Raji (cell line): ENCODE measurements at regions not wholly inside any gene's neighbourhood (a gene's known extent, or its start where the extent isn't known, plus 50 kb on each side); places are given as distances from the start of the nearest gene placed in this dataset.

Source experiments
- POLR2A ChIP-seq: IDR thresholded peaks from 2 replicates; pipeline ENCODE4 v1.6.1; 2011; ENCODE audit warnings: low read depth, low read length, control low read depth; ENCODE audit not compliant: insufficient read depth

DNA sequence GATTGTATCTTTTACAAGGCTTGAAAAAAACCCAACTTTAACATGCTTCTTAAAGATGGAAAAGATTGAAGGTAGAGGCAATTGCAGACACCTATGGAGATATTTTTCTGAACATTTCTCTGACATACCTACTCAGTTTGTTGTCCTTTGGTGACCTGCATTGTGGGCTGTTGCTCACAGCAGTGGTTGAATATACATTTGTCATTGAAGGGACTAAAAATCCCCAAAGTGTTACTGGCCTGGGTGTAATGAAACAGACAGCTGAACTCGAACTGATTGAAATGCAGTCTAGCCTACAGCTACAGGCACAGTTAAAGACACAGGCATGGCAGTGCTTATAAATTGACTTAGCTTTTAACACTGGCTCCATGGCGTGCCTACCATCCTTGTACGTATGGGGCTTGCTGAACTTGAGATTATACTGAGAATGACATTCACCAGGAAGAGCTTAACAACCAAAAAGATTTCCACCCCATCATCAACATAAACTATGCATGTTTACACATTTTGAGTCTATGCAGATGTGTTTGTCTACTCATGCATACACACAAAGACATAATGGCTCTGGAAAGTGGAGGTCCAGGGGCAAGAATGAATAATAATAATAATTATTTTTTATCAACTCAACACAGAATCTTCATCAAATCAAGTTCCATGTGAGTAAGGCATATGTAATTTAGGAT, 83.2 kb upstream of the NOX3 start:
- TF ChIP-seq POLR2A = no peak

DNA sequence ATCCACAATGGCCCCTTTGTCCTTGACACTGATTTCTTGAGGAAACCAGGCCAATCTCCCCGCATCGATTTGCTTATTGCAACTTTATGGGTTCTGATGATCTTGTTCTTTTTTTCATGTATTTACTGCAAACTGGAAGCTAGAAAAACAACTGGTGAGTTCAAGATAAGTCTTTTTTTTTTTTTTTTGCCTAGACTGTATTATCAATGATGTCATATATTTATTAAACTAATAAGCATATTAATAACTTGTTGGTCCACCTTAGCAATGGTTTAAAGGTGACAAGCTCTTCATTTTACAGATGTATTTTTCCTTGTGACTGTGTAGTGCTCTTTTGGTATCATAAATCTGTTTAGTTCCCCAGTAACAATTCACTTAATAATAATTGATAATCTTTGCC, 79.0 kb upstream of the NOX3 start:
- no peak for TF ChIP-seq POLR2A

DNA sequence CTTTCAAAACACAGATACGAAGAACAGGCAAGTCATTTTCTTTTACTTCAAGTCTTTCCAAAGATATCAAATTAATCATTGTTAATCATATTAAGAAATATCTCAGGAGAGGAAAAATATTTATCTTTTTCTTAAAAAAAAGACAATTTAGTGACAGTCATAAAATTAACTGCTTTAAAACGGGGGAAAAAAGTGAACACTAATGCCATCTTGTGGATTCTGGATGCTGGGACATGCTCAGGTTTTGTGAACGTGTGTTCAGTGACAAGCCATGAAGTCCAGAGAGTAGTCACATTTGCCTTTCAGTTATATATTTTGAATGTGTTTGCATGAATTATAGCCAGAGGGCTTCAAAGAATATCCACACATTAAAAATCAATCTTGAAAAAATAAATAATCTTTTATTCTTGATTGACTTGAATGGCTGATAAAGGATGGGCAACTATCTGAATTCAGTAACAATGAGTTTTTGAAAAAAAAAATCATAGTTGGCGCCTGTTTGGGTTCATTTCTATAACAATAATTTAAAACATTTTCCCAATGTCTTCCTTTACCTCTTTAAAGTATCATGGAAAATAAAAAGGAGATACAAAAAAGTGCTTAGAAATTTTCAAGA, 74.7 kb upstream of the NOX3 start:
- no peak for TF ChIP-seq POLR2A

DNA sequence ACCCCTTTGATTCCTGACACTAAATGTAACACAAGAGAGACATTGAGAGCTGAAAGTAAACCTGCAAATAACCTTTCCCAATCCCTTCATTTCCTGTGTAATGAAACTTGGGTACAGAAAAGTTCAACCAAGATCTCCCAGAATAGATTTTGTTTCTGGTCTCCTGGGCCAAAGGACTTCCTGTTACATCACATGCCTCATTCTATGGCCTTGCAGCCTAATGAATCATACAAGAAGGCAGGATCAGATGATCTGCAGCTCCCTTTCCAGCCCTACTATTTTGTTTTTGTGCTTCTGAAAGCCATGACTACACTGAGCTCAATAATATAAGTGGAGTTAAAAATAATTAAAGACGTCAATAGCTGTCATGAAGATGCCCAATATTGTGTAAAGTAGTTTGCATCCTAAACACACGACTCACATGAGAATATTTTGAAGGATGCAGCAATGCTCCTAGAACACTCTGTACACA, 73.4 kb upstream of the NOX3 start:
- TF ChIP-seq POLR2A = no peak

DNA sequence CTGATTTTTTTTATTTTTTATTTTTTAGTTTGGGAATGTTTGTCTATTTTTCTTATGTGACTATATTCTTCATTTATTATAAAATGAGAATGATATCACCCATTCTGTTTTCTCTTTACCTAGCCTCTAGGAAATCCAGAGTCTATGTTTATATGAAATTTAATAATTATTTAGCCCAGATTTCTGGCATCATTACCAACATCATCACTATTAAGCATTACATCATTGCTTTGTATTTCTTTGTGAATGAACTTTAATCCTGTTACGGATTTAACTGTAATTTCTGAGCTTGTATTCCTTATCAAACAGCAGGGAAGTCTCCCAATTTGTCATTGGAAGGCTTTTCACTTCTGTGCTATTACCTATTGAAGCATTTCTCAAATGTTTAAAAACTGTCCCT, 72.7 kb upstream of the NOX3 start:
- no peak for TF ChIP-seq POLR2A

DNA sequence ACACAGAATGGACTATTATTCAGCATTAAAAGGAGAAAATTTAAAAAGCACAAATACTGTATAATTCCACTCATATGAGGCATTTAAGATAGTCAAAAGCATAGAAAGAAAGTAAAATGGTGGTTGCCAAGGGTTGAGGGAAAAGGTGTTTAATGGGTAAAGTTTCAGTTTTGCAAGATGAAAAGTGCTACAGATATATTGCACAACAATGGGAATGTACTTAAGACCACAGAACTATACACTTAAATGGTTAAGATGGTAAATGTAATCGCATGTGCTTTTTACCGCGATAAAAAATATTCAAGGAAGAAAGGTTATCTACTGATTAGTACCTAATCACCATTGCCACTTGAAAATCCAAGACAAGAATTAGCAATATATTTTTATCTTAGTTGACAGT, 71.8 kb upstream of the NOX3 start:
- no peak for TF ChIP-seq POLR2A

DNA sequence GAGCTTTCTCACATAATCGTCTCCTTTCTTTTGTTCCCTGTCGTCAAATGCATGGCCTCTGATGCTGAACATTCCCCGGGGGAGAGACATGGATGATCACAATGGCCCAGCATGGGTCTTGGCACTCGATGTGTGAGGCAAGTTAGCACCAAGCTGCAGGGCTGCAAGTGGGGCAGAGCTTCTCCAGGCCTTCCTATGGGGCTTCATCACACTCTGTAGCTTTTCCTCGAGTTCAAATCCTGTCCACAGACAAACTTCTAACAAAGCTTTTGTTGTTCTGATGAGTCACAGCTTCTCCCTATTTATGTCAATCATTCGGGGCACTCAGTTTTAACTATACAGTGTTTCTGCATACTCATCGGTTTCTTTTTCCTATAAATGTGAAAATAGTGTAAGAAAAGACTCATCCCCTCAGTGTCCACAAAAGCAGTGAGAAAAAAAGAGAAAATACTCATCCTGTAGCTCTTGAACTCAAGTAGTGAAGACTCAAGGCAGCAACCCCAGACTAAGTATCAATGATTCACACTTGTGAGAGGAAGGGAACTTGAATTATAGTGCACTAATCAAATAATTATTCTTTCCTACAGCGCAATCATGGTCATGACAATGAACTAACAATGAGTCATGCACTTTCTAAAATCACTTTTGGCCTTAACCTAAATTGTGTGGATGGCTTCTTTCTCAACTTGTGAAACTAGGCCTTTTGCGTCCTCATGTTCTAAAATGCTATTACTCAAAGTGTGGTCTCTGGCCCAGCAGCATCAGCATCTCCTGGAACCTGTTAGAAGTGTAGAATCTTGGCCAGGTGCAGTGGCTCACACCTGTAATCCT, 68.4 kb upstream of the NOX3 start:
- TF ChIP-seq POLR2A = no peak

DNA sequence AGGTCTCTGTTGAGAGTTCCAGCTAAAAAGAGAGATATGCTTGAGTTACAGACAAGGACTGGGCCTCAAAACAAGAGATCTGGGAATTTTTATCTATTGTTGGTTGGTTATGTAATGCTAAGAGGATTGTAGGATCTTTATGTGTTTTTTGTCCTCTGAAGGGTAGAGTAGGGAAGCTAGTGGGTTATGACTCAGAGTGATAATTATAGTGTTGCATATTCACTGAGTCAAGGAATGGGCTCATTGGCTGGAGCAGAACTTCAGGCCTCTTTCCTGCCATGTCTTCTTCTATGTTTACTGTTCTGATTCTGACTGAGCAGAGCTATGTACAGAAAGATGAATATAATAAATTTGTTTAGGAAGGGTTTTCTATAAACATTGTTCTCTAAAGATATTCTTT, 66.1 kb upstream of the NOX3 start:
- no peak for TF ChIP-seq POLR2A

DNA sequence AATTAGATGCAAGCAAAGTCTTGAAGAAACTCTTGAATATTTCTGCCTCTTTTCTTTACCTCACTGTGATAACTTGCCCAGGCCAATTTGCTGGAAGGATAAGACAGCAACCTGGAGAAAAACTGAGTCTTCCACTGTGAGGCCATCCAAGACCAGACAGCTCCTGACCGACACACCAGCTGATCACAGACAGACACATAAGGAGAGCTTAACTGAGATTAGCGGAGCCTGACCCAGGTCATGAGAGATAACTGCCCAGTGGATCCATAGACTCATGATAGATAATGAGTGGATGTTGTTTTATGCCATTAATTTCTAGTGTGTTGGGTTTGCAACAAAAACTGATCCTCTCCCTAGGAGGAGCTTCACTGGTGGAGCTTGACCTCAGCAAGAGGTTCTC, 64.4 kb upstream of the NOX3 start:
- TF ChIP-seq POLR2A = no peak

DNA sequence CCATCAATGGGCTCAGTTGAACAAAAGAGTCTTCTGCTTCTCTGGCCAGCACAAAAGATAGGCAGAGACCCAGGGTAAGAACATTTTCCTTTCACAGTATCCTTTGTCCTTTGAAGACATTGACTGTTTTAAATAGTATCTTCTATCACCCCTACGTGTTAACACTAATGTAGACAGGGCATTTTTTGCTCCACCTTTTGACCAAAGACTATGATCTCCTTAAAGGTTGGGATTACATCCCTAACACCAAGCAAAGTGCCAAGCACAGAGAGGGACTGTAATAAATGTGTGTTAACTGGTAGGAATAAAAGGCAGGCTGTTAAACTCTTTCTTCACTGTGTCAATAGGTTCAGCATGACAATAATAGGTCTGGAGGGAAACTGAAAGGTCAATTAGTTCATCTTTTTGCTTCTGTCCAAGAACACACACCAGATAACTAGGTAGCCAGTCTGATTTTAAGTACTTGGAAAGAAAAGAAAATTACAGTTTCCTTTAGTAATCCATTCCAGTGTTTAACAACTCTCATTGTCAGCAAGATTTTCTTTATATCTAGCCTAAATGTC, 63.6 kb upstream of the NOX3 start:
- TF ChIP-seq POLR2A = no peak

DNA sequence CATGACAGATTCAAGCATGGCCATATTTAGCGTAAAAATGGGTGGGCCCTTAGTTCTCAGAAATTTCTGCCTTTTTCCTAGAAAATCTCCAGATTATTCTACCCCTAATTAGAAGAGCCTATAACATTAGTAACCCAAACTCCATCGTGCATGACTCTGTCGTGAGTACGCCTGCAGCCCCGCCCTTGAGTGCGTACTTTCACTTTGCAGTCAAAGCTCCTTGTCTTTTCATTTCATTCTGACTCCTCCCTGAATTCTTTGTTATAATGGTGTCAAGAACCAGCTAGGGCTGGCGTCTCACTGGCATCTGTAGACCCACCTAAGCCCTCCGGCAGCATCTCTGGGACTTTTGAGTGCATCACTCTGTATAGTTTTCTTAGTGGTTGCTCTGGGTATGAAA, 61.7 kb upstream of the NOX3 start:
- no peak for TF ChIP-seq POLR2A

DNA sequence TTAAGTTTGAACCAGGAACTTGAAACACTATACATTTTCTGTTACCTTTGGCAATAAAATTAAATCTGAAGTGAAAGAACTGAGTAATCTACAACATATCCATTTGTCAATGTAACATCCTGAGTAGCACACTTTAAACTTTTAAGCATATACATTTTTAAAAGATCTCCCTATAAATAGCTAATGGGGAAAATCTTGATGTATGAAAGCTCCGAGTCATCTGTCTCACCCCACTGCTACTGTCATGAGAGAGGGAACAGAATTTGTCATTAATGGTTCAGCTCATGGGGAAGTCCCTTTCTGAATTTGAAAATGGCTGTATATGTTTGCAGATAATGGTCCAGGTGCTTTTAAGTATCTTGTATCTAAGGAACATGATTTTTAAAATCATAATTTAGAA, 55.2 kb upstream of the NOX3 start:
- TF ChIP-seq POLR2A = no peak

DNA sequence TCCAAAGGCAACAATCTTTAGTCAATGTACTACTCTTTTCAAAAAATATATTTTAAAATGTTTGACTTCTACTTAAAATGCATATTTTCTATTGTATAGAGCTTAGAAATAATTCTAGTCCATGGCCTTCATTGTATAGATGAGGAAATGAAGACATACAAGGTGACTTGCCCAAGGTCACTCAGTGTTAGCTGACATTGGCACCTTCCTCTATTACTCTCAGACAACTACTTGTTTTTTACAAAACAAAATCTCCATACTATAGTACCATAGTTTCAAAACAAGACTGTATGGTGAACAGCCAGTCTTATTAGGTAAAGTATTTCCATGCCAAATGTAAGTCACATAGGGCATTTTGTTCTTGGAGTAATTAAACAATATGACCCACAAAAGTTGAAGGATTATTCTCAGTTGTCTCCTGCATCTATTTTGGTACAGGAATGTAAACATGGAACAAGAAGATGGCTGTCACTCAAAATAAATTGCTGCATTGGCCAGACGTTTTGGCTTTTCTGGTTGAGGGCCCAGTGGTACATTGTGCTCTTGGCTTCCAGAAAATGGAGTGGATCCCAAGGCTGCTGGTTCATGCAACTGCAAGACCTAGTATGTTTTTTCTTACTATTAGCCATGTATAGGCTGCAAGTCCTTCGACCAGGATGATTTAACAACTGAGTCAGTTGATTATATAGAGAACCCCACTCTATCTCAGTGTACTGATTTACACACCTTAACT, 54.3 kb upstream of the NOX3 start:
- TF ChIP-seq POLR2A = no peak

DNA sequence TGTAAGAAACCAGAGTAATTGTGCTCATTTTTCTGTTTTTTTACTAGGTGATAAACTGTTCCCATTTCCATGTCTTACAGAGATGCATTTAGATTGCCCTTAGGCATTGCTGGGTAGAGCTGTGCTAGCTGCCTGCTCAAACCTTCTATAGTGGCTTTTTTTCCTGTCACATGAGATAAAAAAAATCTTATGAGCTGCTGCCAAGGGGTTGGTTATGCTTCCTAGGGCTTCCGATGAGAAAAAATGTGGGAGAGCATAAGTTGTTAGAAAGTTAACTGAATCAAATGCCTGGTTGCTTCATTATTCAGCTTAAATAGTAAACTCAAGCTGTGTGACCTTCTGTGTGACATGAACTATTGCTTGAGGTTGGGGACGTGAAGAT, 50.0 kb upstream of the NOX3 start:
- TF ChIP-seq POLR2A = no peak
